GM23338 (cell line): ENCODE measurements at regions not wholly inside any gene's neighbourhood (a gene's known extent, or its start where the extent isn't known, plus 50 kb on each side); places are given as distances from the start of the nearest gene placed in this dataset.
A peak's percentile ranks its signal among the peaks of the same experiment; 100 is the strongest.

Experiments used
- ATAC-seq: fragments of 200-7000 bp; cut with Tn5 transposase; 3 replicates; pipeline ENCODE4 v1.9.1; 2020
- DNase-seq: peaks from one replicate; pipeline ENCODE4 v3.0.0-alpha.2; 2015; ENCODE audit warnings: low spot score
- H2AFZ ChIP-seq: fragments of 200-600 bp; sonication (generic); 2 replicates; pipeline ENCODE4 v1.8.0; 2016; ENCODE audit warnings: antibody characterized with exemption, mild to moderate bottlenecking, moderate library complexity
- H3F3A ChIP-seq: fragments of 200-600 bp; sonication (generic); replicated peaks from 2 replicates; pipeline ENCODE4 v1.8.0; 2017; ENCODE audit warnings: antibody characterized with exemption, mixed run types, low read depth
- H3K27ac ChIP-seq: fragments of 200-600 bp; sonication (generic); 2 replicates; pipeline ENCODE4 v1.6.1; 2016; ENCODE audit warnings: low read depth
- H3K27me3 ChIP-seq: fragments of 200-600 bp; sonication (generic); 2 replicates; pipeline ENCODE4 v1.8.0; 2016; ENCODE audit warnings: mild to moderate bottlenecking, mixed run types, moderate library complexity; ENCODE audit not compliant: insufficient read depth
- H3K36me3 ChIP-seq: fragments of 200-600 bp; sonication (generic); 2 replicates; pipeline ENCODE4 v1.8.0; 2016; ENCODE audit warnings: mild to moderate bottlenecking; ENCODE audit not compliant: insufficient read depth
- H3K4me1 ChIP-seq: fragments of 200-600 bp; sonication (generic); 2 replicates; pipeline ENCODE4 v1.8.0; 2016; ENCODE audit warnings: mild to moderate bottlenecking, moderate library complexity; ENCODE audit not compliant: insufficient read depth
- H3K4me2 ChIP-seq: fragments of 200-600 bp; sonication (generic); 2 replicates; pipeline ENCODE4 v1.7.1; 2017; ENCODE audit warnings: mixed run types
- H3K4me3 ChIP-seq: fragments of 200-600 bp; sonication (generic); 2 replicates; pipeline ENCODE4 v1.6.1; 2016; ENCODE audit warnings: mixed run types
- H3K79me2 ChIP-seq: fragments of 200-600 bp; sonication (generic); replicated peaks from 2 replicates; pipeline ENCODE4 v1.8.0; 2017; ENCODE audit warnings: mild to moderate bottlenecking; ENCODE audit not compliant: insufficient read depth
- H3K9me2 ChIP-seq: fragments of 200-600 bp; sonication (generic); 2 replicates; pipeline ENCODE4 v1.8.0; 2017; ENCODE audit not compliant: insufficient read depth
- H4K20me1 ChIP-seq: fragments of 200-600 bp; sonication (generic); replicated peaks from 2 replicates; pipeline ENCODE4 v1.8.0; 2017; ENCODE audit warnings: mild to moderate bottlenecking; ENCODE audit not compliant: insufficient read depth
- H3K27ac Mint-ChIP-seq: 2 replicates; pipeline ENCODE4 v1.8.0; 2020; ENCODE audit warnings: inconsistent platforms, mild to moderate bottlenecking, moderate library complexity, mixed read lengths
- H3K27me3 Mint-ChIP-seq: 3 replicates; pipeline ENCODE4 v1.8.0; 2022; ENCODE audit warnings: low read depth, mild to moderate bottlenecking, moderate library complexity, mixed read lengths, inconsistent platforms; ENCODE audit not compliant: insufficient read depth, poor library complexity
- H3K36me3 Mint-ChIP-seq: 3 replicates; pipeline ENCODE4 v1.8.0; 2021; ENCODE audit warnings: low read depth, mild to moderate bottlenecking, inconsistent platforms, moderate library complexity, mixed read lengths
- H3K4me1 Mint-ChIP-seq: 3 replicates; pipeline ENCODE4 v1.8.0; 2020; ENCODE audit warnings: mild to moderate bottlenecking, inconsistent platforms, mixed read lengths
- H3K4me3 Mint-ChIP-seq: 3 replicates; pipeline ENCODE4 v1.8.0; 2021; ENCODE audit warnings: moderate library complexity, mild to moderate bottlenecking, inconsistent platforms, mixed read lengths
- H3K9me3 Mint-ChIP-seq: 3 replicates; pipeline ENCODE4 v1.8.0; 2020; ENCODE audit warnings: moderate library complexity, mild to moderate bottlenecking, inconsistent platforms, mixed read lengths
- CTCF ChIP-seq, 2 experiments: fragments of 200-600 bp in 1 of 2; sonication (generic) in 1 of 2; conservative IDR thresholded peaks; 2 replicates each; pipeline versions ENCODE4 v1.5.1 to v1.6.1; 2016 to 2017; ENCODE audit warnings: antibody characterized with exemption in 2 of 2, low read depth in 2 of 2, mild to moderate bottlenecking in 2 of 2, moderate library complexity in 1 of 2
- ETS1 ChIP-seq: IDR thresholded peaks from 2 replicates; pipeline ENCODE4 v1.6.1; 2016; ENCODE audit warnings: antibody characterized with exemption
- EZH2 ChIP-seq: fragments of 200-600 bp; sonication (generic); IDR thresholded peaks from one replicate; pipeline ENCODE4 v1.8.0; 2017; ENCODE audit warnings: antibody characterized with exemption, mild to moderate bottlenecking, low read depth; ENCODE audit not compliant: unreplicated experiment
- POLR2AphosphoS5 ChIP-seq: IDR thresholded peaks from 2 replicates; pipeline ENCODE4 v1.6.1; 2016; ENCODE audit warnings: antibody characterized with exemption, low read depth
- ZNF462 ChIP-seq: fragments of 250-450 bp; sonication (Bioruptor Pico); IDR thresholded peaks from 2 replicates; pipeline ENCODE4 v1.5.0; 2020; ENCODE audit warnings: mild to moderate bottlenecking, moderate library complexity

GRCh38 chr2:18741895-18742732, 152.7 kb upstream of the NT5C1B start:
- Mint-ChIP-seq H3K4me1 (peaks cover 6% of the 10 kb centered on the region), H3K4me3 (no peak overlapping the region), H3K27me3 (no peaks in the 10 kb centered on the region), H3K9me3 (no peaks in the 10 kb centered on the region), H3K36me3 (no peaks in the 10 kb centered on the region), H3K27ac (no peak overlapping the region)
- Histone ChIP-seq H3F3A (no peaks in the 10 kb centered on the region), H3K36me3 (no peaks in the 10 kb centered on the region), H4K20me1 (no peaks in the 10 kb centered on the region), H3K4me2 (no peak overlapping the region), H3K27ac (no peak overlapping the region), H3K27me3 (no peaks in the 10 kb centered on the region), H3K79me2 (no peaks in the 10 kb centered on the region), H3K4me1 (no peaks in the 10 kb centered on the region), H2AFZ (0 out of 2 replicates have a peak overlapping the region, but pooled peaks have one; percentile 59), H3K9me2 (no peaks in the 10 kb centered on the region; the same call in 1 of the 2 replicates), H3K4me3 (no peak overlapping the region)
- peak; percentile 29 for DNase-seq
- TF ChIP-seq EZH2 = no peak
- TF ChIP-seq ETS1 = no peak
- TF ChIP-seq CTCF (conservative IDR thresholded peaks at IDR 0.05; ENCODE audit: low read depth in 2 of 2) = peak; percentile 14 to 60; a peak in 3 of 4 replicates
- TF ChIP-seq POLR2AphosphoS5 = no peak
- no peak for TF ChIP-seq ZNF462 (CRISPR knock-in tag)
- ATAC-seq = peak; percentile 71
